ENCODE measurements at regions not wholly inside any gene's neighbourhood (a gene's known extent, or its start where the extent isn't known, plus 50 kb on each side); places are given as distances from the start of the nearest gene placed in this dataset.

DNA sequence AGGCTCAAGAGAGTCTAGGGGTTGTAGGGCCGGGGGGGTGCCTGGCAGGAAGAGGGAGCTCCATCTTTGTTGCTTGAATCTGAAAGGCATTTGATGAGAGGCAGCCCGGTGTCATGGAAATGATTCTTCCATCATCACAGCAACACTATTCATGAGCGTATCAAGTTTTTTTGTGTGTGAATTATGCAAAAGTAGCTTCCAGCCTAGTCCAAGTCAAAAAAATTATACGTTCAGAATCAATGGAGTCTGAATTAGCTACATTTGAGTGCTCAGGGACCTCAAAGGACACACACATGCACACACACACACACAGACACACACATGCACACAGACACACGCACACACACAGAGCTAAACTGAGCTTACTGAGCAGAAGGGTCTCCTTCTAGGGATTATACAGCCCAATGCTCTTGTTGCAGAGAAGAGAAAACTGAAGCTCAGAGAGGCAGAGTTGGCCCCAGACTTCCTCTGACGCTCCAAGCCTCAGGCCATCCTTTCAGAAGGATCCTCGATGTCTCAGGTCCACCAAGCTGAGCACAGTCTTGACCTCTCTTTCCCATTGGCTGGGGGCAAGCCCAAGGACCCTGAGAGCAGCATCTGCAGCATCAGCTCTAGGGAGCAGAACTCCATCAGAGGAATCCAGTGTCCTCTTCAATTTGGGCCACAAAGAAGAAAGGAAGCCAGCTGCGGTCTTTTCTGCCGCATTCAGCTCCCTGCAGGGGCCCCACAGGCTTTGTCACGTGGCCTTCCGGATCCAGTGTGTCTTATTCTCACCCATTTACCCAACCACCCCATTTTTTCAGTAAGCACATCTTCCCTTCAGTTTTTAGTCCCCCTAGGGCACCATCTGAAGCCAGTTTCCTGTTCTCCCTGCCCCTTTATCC lies 228.0 kb downstream of the UACA start:
- peak; percentile 43 for DNase-seq (ENCODE audit: low spot score)
- no peak for TF ChIP-seq CTCF (IDR thresholded peaks at IDR 0.05; ENCODE audit: extremely low read depth, missing control alignments)

DNA sequence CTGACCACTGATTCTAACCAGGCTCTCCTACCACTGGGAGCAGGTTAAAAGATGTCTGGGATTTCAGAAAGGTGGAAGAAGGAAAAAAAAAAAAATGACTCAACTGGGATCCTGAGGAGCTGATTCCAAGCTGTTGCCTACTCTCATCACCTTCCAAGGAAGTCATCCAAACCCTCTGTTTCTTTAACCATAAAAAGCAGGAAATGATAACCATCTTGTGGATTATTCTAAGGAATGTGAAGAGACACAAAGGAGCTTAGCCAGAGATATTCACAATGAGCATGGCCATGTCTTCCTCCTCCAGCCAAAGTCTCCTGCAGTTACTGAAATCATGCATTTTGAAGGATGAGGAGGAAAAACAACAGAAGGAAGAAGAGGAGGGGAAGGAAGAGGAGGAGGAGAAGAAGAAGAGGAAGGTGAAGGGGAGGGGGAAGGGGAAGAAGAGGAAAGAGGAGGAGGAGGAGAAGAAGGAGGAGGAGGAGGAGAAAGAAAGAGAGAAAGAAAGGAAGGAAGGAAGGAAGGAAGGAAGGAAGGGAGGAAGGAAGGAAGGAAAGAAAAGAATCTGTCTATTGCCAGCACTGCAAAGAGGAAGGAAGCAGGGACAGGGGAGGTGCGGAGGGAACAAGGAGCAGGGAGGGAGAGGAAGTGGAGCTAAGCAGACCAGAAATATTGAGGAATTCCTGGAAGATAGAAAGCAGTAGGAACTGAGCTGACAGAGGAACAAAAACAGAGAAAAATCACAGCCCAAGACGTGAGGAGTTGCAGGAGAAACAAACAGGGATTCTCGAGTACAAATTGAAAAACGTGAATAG lies 229.2 kb downstream of the UACA start:
- TF ChIP-seq CTCF (IDR thresholded peaks at IDR 0.05; ENCODE audit: extremely low read depth, missing control alignments) = no peak
- no peak for DNase-seq (ENCODE audit: low spot score)

- no peak for TF ChIP-seq CTCF (IDR thresholded peaks at IDR 0.05; ENCODE audit: extremely low read depth, missing control alignments)
- no peak for DNase-seq (ENCODE audit: low spot score)
Measured at GRCh38 chr15:70532531-70533186, 230.7 kb downstream of the UACA start.

DNA sequence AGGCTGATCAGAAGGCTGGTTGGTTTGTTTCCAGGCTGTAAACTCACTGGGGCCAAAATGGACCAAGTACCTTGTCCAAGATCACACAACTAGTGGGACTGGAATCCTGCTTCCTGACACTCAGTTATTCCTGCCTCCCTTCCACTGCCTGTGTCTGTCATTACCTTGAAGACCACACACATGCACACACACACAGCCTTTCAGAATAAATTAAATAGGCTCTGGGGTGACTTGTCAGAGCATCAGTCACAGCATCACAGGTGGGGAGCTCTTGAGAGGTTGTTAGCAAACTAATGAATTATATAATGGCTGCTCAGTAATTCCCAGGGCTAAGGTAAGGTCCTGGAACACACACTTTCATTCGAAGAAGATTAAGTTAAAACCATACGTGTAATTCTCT lies 231.8 kb downstream of the UACA start:
- TF ChIP-seq CTCF (IDR thresholded peaks at IDR 0.05; ENCODE audit: extremely low read depth, missing control alignments) = no peak
- DNase-seq (ENCODE audit: low spot score) = no peak

GRCh38 chr15:70530906-70531305 lies 232.5 kb downstream of the UACA start:
- no peak for TF ChIP-seq CTCF (IDR thresholded peaks at IDR 0.05; ENCODE audit: extremely low read depth, missing control alignments)
- no peak for DNase-seq (ENCODE audit: low spot score)

GRCh38 chr15:70530503-70530902 lies 232.9 kb downstream of the UACA start:
- no peak for TF ChIP-seq CTCF (IDR thresholded peaks at IDR 0.05; ENCODE audit: extremely low read depth, missing control alignments)
- no peak for DNase-seq (ENCODE audit: low spot score)
